Loucy (cell line): ENCODE measurements at regions not wholly inside any gene's neighbourhood (a gene's known extent, or its start where the extent isn't known, plus 50 kb on each side); places are given as distances from the start of the nearest gene placed in this dataset.

Experiments used
- H2AFZ ChIP-seq: fragments of 200-600 bp; sonication (generic); 2 replicates; pipeline ENCODE4 v1.6.0; 2016; ENCODE audit warnings: antibody characterized with exemption, mild to moderate bottlenecking, low read length, moderate library complexity
- H3F3A ChIP-seq: fragments of 200-600 bp; 2 replicates; pipeline ENCODE4 v1.6.0; 2016; ENCODE audit warnings: antibody characterized with exemption, low read depth, mild to moderate bottlenecking
- H3K27me3 ChIP-seq: fragments of 200-600 bp; sonication (generic); 2 replicates; pipeline ENCODE4 v1.6.1; 2014; ENCODE audit warnings: low read length, mild to moderate bottlenecking; ENCODE audit not compliant: insufficient read depth, poor library complexity, severe bottlenecking
- H3K36me3 ChIP-seq: fragments of 200-600 bp; sonication (generic); 2 replicates; pipeline ENCODE4 v1.6.1; 2016; ENCODE audit warnings: low read length; ENCODE audit not compliant: insufficient read depth
- H3K4me1 ChIP-seq: fragments of 200-600 bp; sonication (generic); 2 replicates; pipeline ENCODE4 v1.5.1; 2014; ENCODE audit warnings: low read length, mild to moderate bottlenecking; ENCODE audit not compliant: insufficient read depth, poor library complexity, severe bottlenecking
- H3K4me2 ChIP-seq: fragments of 200-600 bp; sonication (generic); 2 replicates; pipeline ENCODE4 v1.6.0; 2014; ENCODE audit warnings: antibody characterized with exemption, low read length, low read depth, mild to moderate bottlenecking; ENCODE audit not compliant: poor library complexity, severe bottlenecking
- H3K4me3 ChIP-seq: fragments of 200-600 bp; sonication (generic); 2 replicates; pipeline ENCODE4 v1.5.1; 2014; ENCODE audit warnings: low read length, mild to moderate bottlenecking, mixed read lengths; ENCODE audit not compliant: poor library complexity, severe bottlenecking
- H3K79me2 ChIP-seq: fragments of 200-600 bp; sonication (generic); 2 replicates; pipeline ENCODE4 v1.6.1; 2014; ENCODE audit warnings: low read length; ENCODE audit not compliant: insufficient read depth
- H3K9ac ChIP-seq: fragments of 200-600 bp; sonication (generic); 2 replicates; pipeline ENCODE4 v1.6.0; 2014; ENCODE audit warnings: mild to moderate bottlenecking, low read depth, low read length, moderate library complexity; ENCODE audit not compliant: poor library complexity, severe bottlenecking
- H3K9me2 ChIP-seq: fragments of 200-600 bp; sonication (generic); replicated peaks from 2 replicates; pipeline ENCODE4 v1.6.1; 2016; ENCODE audit warnings: low read depth, low read length, mixed read lengths
- H3K9me3 ChIP-seq: fragments of 200-600 bp; sonication (generic); 2 replicates; pipeline ENCODE4 v1.6.1; 2014; ENCODE audit warnings: mild to moderate bottlenecking, antibody characterized with exemption, low read length, low read depth; ENCODE audit not compliant: insufficient read depth
- H4K20me1 ChIP-seq: fragments of 200-600 bp; sonication (generic); 2 replicates; pipeline ENCODE4 v1.6.0; 2014; ENCODE audit warnings: antibody characterized with exemption, low read length, mild to moderate bottlenecking; ENCODE audit not compliant: insufficient read depth, poor library complexity, severe bottlenecking
- EZH2phosphoT487 ChIP-seq: fragments of 200-600 bp; IDR thresholded peaks from 2 replicates; pipeline ENCODE4 v1.6.1; 2018; ENCODE audit warnings: antibody characterized with exemption, mild to moderate bottlenecking, moderate library complexity, borderline replicate concordance
- TF ChIP-seq, protein P1 (sequence below): fragments of 200-600 bp; sonication (generic); conservative IDR thresholded peaks from 2 replicates; pipeline ENCODE4 v1.5.1; 2014; ENCODE audit warnings: mild to moderate bottlenecking, antibody characterized with exemption, low read length

DNA sequence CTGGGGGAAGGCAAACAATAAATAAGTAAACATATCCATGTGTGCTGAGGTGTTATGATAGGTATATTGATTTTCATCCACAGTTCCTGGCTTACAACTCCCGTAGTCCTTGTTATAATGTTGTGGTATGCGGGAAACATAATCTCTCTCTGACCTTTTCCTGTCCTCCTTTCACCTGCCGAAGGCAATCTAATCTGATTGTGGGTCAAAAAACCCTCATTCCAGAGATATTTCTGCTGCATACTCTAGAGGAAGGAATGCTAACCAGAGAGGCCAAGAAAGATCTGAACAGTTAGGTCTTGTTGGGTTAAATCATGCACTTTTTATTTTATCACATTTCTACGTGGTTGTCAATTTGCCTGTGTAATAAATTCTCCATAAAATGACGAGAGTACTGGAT is 383.6 kb upstream of the SEMA6D start:
- Histone ChIP-seq H3K9me2 (no peaks in the 10 kb centered on the region), H3K4me2 (no peak overlapping the region), H3F3A (no peaks in the 10 kb centered on the region), H2AFZ (no peak overlapping the region), H3K27me3 (no peaks in the 10 kb centered on the region), H3K9me3 (peaks cover 7% of the 10 kb centered on the region; the same call in 1 of the 2 replicates), H3K4me1 (peaks cover 21% of the 10 kb centered on the region), H3K36me3 (no peaks in the 10 kb centered on the region), H3K9ac (no peak overlapping the region), H3K79me2 (no peaks in the 10 kb centered on the region), H4K20me1 (no peaks in the 10 kb centered on the region), H3K4me3 (no peak overlapping the region)
- TF ChIP-seq, protein P1, sequence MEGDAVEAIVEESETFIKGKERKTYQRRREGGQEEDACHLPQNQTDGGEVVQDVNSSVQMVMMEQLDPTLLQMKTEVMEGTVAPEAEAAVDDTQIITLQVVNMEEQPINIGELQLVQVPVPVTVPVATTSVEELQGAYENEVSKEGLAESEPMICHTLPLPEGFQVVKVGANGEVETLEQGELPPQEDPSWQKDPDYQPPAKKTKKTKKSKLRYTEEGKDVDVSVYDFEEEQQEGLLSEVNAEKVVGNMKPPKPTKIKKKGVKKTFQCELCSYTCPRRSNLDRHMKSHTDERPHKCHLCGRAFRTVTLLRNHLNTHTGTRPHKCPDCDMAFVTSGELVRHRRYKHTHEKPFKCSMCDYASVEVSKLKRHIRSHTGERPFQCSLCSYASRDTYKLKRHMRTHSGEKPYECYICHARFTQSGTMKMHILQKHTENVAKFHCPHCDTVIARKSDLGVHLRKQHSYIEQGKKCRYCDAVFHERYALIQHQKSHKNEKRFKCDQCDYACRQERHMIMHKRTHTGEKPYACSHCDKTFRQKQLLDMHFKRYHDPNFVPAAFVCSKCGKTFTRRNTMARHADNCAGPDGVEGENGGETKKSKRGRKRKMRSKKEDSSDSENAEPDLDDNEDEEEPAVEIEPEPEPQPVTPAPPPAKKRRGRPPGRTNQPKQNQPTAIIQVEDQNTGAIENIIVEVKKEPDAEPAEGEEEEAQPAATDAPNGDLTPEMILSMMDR, result no peak
- no peak for TF ChIP-seq EZH2phosphoT487

DNA sequence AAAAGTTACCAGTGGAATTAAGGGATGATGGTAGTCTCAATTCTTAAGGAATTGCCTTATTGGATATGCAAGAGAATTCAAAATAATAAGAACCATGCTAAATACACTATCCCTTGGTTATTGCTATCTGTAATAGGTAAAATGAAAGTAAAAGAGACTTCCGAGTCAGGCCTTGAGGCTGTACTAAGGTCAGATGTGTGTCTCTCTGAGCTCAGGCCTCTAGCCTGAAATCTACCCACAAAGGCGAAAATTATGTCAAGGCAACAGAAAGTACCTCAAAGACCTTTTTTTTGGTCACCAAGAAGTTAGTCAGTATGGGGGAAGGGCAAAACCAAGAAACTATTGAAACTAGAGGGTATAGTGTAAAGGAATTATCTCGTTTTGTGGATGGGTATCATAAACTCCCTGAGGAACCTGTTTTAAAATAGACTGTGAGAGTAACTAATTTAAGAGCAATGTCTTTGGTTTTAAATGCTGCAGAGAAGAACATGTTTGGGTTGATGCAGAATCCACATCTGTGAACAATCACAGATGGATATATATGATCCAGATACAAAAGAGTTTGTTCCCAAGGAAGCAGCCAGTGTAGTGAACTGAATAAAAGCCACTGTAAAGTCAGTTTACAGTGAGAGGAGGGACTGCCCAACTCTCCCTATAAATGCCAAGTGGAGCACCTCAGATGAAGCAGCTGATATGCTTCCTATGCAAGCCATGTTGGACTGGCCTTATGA is 382.3 kb upstream of the SEMA6D start:
- Histone ChIP-seq H2AFZ (no peak overlapping the region), H4K20me1 (no peaks in the 10 kb centered on the region), H3K4me2 (no peak overlapping the region), H3K9me2 (no peaks in the 10 kb centered on the region), H3K4me3 (no peak overlapping the region), H3F3A (no peaks in the 10 kb centered on the region), H3K9ac (no peak overlapping the region), H3K9me3 (peaks cover 7% of the 10 kb centered on the region; the same call in 1 of the 2 replicates), H3K4me1 (peaks cover 10% of the 10 kb centered on the region), H3K79me2 (no peaks in the 10 kb centered on the region), H3K27me3 (no peaks in the 10 kb centered on the region), H3K36me3 (no peaks in the 10 kb centered on the region)
- TF ChIP-seq, protein P1, result no peak
- no peak for TF ChIP-seq EZH2phosphoT487

DNA sequence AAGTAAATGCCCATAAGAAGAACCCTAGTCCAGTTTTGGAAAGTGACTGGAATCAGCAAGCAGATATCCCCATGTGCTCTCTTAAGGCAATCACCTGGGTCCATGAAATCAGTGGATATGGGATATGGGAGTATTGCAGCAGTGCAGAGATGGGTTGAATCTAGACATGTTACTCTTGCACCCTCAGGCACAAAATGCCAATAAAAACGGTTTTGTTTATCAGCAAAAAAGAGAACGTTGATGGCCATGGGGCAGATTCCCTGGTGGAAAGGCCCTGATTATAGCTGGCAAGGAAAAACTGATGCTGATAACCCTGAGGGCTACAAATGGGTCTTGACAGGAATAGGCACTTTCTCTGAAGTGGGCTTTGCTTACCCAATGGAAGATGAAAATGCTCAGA is 380.2 kb upstream of the SEMA6D start:
- Histone ChIP-seq H3K36me3 (no peaks in the 10 kb centered on the region), H3K79me2 (no peaks in the 10 kb centered on the region), H3K4me3 (no peak overlapping the region), H3F3A (no peaks in the 10 kb centered on the region), H4K20me1 (no peaks in the 10 kb centered on the region), H3K27me3 (no peaks in the 10 kb centered on the region), H3K4me1 (no peaks in the 10 kb centered on the region), H3K9me3 (peaks cover 7% of the 10 kb centered on the region; the same call in 1 of the 2 replicates), H3K4me2 (no peak overlapping the region), H3K9ac (no peak overlapping the region), H2AFZ (no peak overlapping the region), H3K9me2 (no peaks in the 10 kb centered on the region)
- no peak for TF ChIP-seq EZH2phosphoT487
- TF ChIP-seq, protein P1, result no peak
